HEK293 (cell line): ENCODE measurements at regions not wholly inside any gene's neighbourhood (a gene's known extent, or its start where the extent isn't known, plus 50 kb on each side); places are given as distances from the start of the nearest gene placed in this dataset.

Experiments
- CTCF ChIA-PET: fragments of 350-600 bp; formaldehyde crosslinking; extraction: SDS; loops from one replicate; lab custom pipeline; 2021; ENCODE audit warnings: antibody characterized with exemption; lab: Yijun Ruan, JAX
- POLR2A ChIA-PET: fragments of 300-600 bp; formaldehyde crosslinking; extraction: SDS; loops from one replicate; lab custom pipeline; 2020; ENCODE audit warnings: antibody characterized with exemption, inconsistent platforms; lab: Yijun Ruan, JAX
- H3K27ac ChIP-seq: fragments of 200-500 bp; sonication (Bioruptor generic); 2 replicates; pipeline ENCODE4 v1.5.1; 2014; ENCODE audit warnings: low read depth, low read length, control low read depth, inconsistent platforms; ENCODE audit errors: extremely low read depth
- H3K36me3 ChIP-seq, 2 experiments: fragments of 200-500 bp in 1 of 2; sonication (Bioruptor generic) in 1 of 2; 1 replicate in 1 of 2; 2 replicates in 1 of 2; pipeline ENCODE4 v1.5.1; 2014 to 2017; ENCODE audit warnings: inconsistent platforms in 2 of 2, low read length in 2 of 2; ENCODE audit not compliant: control insufficient read depth in 2 of 2, insufficient read depth in 1 of 2
- H3K4me1 ChIP-seq: fragments of 200-500 bp; sonication (Bioruptor generic); 2 replicates; pipeline ENCODE4 v1.5.1; 2014; ENCODE audit warnings: mild to moderate bottlenecking, low read length, inconsistent platforms; ENCODE audit not compliant: control insufficient read depth, insufficient read depth
- H3K4me3 ChIP-seq: 2 replicates; pipeline ENCODE4 v1.5.1; 2011; ENCODE audit warnings: low read depth, mild to moderate bottlenecking, control low read depth, low read length, moderate library complexity
- H3K9me3 ChIP-seq: fragments of 200-500 bp; sonication (Bioruptor generic); 2 replicates; pipeline ENCODE4 v1.5.1; 2014; ENCODE audit warnings: low read depth, low read length, inconsistent platforms; ENCODE audit not compliant: control insufficient read depth, insufficient read depth
- FEZF1 ChIP-seq: fragments of 450-650 bp; formaldehyde crosslinking; IDR thresholded peaks from 2 replicates; pipeline ENCODE4 v1.5.1; 2016; ENCODE audit warnings: missing biosample characterization, missing genetic modification characterization
- INSM2 ChIP-seq: fragments of 450-650 bp; formaldehyde crosslinking; IDR thresholded peaks from 2 replicates; pipeline ENCODE4 v1.5.1; 2016; ENCODE audit warnings: missing biosample characterization, missing genetic modification characterization
- PRDM1 ChIP-seq: fragments of 450-650 bp; formaldehyde crosslinking; IDR thresholded peaks from 2 replicates; pipeline ENCODE4; 2016; ENCODE audit warnings: missing biosample characterization, missing genetic modification characterization
- SCRT1 ChIP-seq: fragments of 450-650 bp; formaldehyde crosslinking; IDR thresholded peaks from 2 replicates; pipeline ENCODE4 v1.5.1; 2016; ENCODE audit warnings: missing biosample characterization, missing genetic modification characterization, borderline replicate concordance
- SCRT2 ChIP-seq: fragments of 450-650 bp; formaldehyde crosslinking; IDR thresholded peaks from 2 replicates; pipeline ENCODE4 v1.5.1; 2016; ENCODE audit warnings: missing biosample characterization, missing genetic modification characterization
- ZBTB49 ChIP-seq: fragments of 450-650 bp; formaldehyde crosslinking; IDR thresholded peaks from 2 replicates; pipeline ENCODE4 v1.5.1; 2016; ENCODE audit warnings: missing biosample characterization, missing genetic modification characterization, low read depth
- ZEB2 ChIP-seq: fragments of 450-650 bp; formaldehyde crosslinking; IDR thresholded peaks from 2 replicates; pipeline ENCODE4 v1.5.1; 2016; ENCODE audit warnings: missing biosample characterization, missing genetic modification characterization
- ZNF138 ChIP-seq: fragments of 450-650 bp; formaldehyde crosslinking; IDR thresholded peaks from 2 replicates; pipeline ENCODE4 v1.5.1; 2016; ENCODE audit warnings: missing biosample characterization, missing genetic modification characterization, borderline replicate concordance
- ZNF169 ChIP-seq: fragments of 450-650 bp; formaldehyde crosslinking; IDR thresholded peaks from 2 replicates; pipeline ENCODE4 v1.5.1; 2016; ENCODE audit warnings: missing biosample characterization, missing genetic modification characterization
- ZNF175 ChIP-seq: fragments of 450-650 bp; formaldehyde crosslinking; IDR thresholded peaks from 2 replicates; pipeline ENCODE4 v1.5.1; 2016; ENCODE audit warnings: missing biosample characterization, missing genetic modification characterization
- ZNF248 ChIP-seq: fragments of 450-650 bp; formaldehyde crosslinking; IDR thresholded peaks from 2 replicates; pipeline ENCODE4 v1.5.1; 2017; ENCODE audit warnings: missing biosample characterization, missing genetic modification characterization
- ZNF292 ChIP-seq: fragments of 450-650 bp; formaldehyde crosslinking; IDR thresholded peaks from 2 replicates; pipeline ENCODE4 v1.5.1; 2016; ENCODE audit warnings: low read depth, missing biosample characterization, missing genetic modification characterization, borderline replicate concordance
- ZNF514 ChIP-seq: fragments of 450-650 bp; formaldehyde crosslinking; IDR thresholded peaks from 2 replicates; pipeline ENCODE4 v1.5.1; 2016; ENCODE audit warnings: missing biosample characterization, missing genetic modification characterization
- ZNF530 ChIP-seq: fragments of 450-650 bp; formaldehyde crosslinking; IDR thresholded peaks from 2 replicates; pipeline ENCODE4 v1.5.1; 2016; ENCODE audit warnings: low read depth, missing biosample characterization, missing genetic modification characterization
- ZNF654 ChIP-seq: fragments of 450-650 bp; formaldehyde crosslinking; IDR thresholded peaks from 2 replicates; pipeline ENCODE4 v1.5.1; 2016; ENCODE audit warnings: low read depth, missing biosample characterization, missing genetic modification characterization
- TF ChIP-seq, protein P1 (sequence below): fragments of 450-650 bp; formaldehyde crosslinking; IDR thresholded peaks from 2 replicates; pipeline ENCODE4 v1.5.1; 2016; ENCODE audit warnings: missing biosample characterization, missing genetic modification characterization, low read depth
- TF ChIP-seq, protein P2 (sequence below): fragments of 450-650 bp; formaldehyde crosslinking; IDR thresholded peaks from 2 replicates; pipeline ENCODE4 v1.5.1; 2017; ENCODE audit warnings: missing biosample characterization, missing genetic modification characterization
- TF ChIP-seq, protein P3 (sequence below): fragments of 450-650 bp; formaldehyde crosslinking; IDR thresholded peaks from 2 replicates; pipeline ENCODE4 v1.5.1; 2016; ENCODE audit warnings: missing biosample characterization, missing genetic modification characterization
- TF ChIP-seq, protein P4 (sequence below): fragments of 450-650 bp; formaldehyde crosslinking; IDR thresholded peaks from 2 replicates; pipeline ENCODE4 v1.5.1; 2016; ENCODE audit warnings: missing biosample characterization, missing genetic modification characterization
- TF ChIP-seq, protein P5 (sequence below): IDR thresholded peaks from 2 replicates; pipeline ENCODE4 v1.6.1; 2011; ENCODE audit warnings: mild to moderate bottlenecking, low read depth, low read length, borderline replicate concordance

DNA sequence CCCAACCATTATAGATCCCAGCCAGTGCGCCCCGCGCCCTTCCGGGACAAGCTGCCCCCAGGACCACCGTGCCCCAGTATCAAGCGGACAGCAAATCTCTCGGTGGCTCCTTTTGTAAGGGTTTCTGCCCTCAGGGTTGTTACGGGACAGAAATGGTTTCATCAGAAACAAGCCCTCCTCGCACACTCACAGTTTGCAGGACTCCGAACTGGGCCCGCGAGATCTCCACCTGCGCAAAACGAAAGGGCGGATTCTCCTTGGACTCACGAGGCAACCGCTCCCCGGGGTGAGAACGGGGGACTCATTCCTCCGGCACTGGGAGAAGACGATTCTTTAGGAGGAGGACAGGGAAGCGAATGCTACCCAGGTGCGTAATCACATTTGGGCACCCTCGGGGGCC lies 51.1 kb upstream of the H6PD start (continued):
- no peak for TF ChIP-seq PRDM1 (tag by site-specific recombination)
- TF ChIP-seq INSM2 = no peak
- no peak for TF ChIP-seq ZNF514
- TF ChIP-seq ZNF138 (tag by site-specific recombination) = no peak
- TF ChIP-seq, protein P1, sequence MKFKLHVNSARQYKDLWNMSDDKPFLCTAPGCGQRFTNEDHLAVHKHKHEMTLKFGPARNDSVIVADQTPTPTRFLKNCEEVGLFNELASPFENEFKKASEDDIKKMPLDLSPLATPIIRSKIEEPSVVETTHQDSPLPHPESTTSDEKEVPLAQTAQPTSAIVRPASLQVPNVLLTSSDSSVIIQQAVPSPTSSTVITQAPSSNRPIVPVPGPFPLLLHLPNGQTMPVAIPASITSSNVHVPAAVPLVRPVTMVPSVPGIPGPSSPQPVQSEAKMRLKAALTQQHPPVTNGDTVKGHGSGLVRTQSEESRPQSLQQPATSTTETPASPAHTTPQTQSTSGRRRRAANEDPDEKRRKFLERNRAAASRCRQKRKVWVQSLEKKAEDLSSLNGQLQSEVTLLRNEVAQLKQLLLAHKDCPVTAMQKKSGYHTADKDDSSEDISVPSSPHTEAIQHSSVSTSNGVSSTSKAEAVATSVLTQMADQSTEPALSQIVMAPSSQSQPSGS (tag by site-specific recombination) = no peak
- TF ChIP-seq FEZF1 = no peak
- TF ChIP-seq ZNF654 (tag by site-specific recombination) = no peak
- no peak for TF ChIP-seq ZNF169 (tag by site-specific recombination)

DNA sequence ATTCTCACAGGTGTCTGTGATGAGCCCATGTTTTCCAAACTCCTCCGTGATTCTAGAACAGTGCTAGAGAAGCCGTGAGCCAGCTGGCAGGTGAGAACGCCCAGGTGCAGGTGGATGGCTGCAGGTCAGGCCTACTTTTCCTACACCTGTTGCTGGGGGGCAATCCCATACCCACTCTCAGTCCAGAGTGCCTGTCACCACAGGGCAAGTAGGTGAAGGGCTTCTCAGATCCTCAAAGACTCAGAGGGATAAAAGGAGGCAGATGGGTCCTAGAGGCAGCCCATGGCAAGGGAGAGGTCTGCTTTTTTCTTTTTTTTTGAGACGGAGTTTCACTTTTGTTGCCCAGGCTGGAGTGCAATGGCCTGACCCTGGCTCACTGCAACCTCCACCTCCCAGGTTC lies 50.7 kb upstream of the H6PD start:
- POLR2A ChIA-PET = interaction anchor here (0.5 to 0.6 kb wide), 2 partner anchors 33 to 264 kb away, joined by 3 read pairs; no protein-coding TSS in a partner anchor
- CTCF ChIA-PET = no interaction called here
- Histone ChIP-seq H3K36me3 (peaks cover 5 to 46% of the 10 kb centered on the region in 2 experiments; a peak in 2 of 3 replicates), H3K4me1 (peaks cover 9% of the 10 kb centered on the region; the same call in 1 of the 2 replicates), H3K9me3 (no peaks in the 10 kb centered on the region), H3K4me3 (no peak overlapping the region), H3K27ac (no peak overlapping the region)
- TF ChIP-seq ZNF175 (tag by site-specific recombination) = no peak
- TF ChIP-seq, protein P2, sequence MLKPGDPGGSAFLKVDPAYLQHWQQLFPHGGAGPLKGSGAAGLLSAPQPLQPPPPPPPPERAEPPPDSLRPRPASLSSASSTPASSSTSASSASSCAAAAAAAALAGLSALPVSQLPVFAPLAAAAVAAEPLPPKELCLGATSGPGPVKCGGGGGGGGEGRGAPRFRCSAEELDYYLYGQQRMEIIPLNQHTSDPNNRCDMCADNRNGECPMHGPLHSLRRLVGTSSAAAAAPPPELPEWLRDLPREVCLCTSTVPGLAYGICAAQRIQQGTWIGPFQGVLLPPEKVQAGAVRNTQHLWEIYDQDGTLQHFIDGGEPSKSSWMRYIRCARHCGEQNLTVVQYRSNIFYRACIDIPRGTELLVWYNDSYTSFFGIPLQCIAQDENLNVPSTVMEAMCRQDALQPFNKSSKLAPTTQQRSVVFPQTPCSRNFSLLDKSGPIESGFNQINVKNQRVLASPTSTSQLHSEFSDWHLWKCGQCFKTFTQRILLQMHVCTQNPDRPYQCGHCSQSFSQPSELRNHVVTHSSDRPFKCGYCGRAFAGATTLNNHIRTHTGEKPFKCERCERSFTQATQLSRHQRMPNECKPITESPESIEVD (tag by site-specific recombination) = no peak
- TF ChIP-seq ZNF248 (tag by site-specific recombination) = no peak
- TF ChIP-seq FEZF1 = no peak
- no peak for TF ChIP-seq ZNF292
- TF ChIP-seq ZNF530 (tag by site-specific recombination) = no peak
- no peak for TF ChIP-seq ZBTB49 (tag by site-specific recombination)
- TF ChIP-seq SCRT1 (tag by site-specific recombination) = 0 out of 2 replicates have a peak, but pooled peaks have one; percentile 43
- TF ChIP-seq SCRT2 (tag by site-specific recombination) = peak; percentile 91
- TF ChIP-seq, protein P3, sequence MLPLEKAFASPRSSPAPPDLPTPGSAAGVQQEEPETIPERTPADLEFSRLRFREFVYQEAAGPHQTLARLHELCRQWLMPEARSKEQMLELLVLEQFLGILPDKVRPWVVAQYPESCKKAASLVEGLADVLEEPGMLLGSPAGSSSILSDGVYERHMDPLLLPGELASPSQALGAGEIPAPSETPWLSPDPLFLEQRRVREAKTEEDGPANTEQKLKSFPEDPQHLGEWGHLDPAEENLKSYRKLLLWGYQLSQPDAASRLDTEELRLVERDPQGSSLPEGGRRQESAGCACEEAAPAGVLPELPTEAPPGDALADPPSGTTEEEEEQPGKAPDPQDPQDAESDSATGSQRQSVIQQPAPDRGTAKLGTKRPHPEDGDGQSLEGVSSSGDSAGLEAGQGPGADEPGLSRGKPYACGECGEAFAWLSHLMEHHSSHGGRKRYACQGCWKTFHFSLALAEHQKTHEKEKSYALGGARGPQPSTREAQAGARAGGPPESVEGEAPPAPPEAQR (tag by site-specific recombination) = no peak
- TF ChIP-seq, protein P4, sequence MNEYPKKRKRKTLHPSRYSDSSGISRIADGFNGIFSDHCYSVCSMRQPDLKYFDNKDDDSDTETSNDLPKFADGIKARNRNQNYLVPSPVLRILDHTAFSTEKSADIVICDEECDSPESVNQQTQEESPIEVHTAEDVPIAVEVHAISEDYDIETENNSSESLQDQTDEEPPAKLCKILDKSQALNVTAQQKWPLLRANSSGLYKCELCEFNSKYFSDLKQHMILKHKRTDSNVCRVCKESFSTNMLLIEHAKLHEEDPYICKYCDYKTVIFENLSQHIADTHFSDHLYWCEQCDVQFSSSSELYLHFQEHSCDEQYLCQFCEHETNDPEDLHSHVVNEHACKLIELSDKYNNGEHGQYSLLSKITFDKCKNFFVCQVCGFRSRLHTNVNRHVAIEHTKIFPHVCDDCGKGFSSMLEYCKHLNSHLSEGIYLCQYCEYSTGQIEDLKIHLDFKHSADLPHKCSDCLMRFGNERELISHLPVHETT = no peak
- TF ChIP-seq, protein P5, sequence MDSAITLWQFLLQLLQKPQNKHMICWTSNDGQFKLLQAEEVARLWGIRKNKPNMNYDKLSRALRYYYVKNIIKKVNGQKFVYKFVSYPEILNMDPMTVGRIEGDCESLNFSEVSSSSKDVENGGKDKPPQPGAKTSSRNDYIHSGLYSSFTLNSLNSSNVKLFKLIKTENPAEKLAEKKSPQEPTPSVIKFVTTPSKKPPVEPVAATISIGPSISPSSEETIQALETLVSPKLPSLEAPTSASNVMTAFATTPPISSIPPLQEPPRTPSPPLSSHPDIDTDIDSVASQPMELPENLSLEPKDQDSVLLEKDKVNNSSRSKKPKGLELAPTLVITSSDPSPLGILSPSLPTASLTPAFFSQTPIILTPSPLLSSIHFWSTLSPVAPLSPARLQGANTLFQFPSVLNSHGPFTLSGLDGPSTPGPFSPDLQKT = no peak
- peak; percentile 25; the same call in 1 of the 2 replicates for TF ChIP-seq ZEB2 (tag by site-specific recombination)
